Esophagus squamous epithelium (tissue), 5 donors: ENCODE measurements at regions not wholly inside any gene's neighbourhood (a gene's known extent, or its start where the extent isn't known, plus 50 kb on each side); places are given as distances from the start of the nearest gene placed in this dataset.

ENCODE experiments used
- DNase-seq: peaks from one replicate; lab custom pipeline; 2025; lab: John Stamatoyannopoulos, UW
- H3K27ac ChIP-seq, 4 donors: fragments of 200-600 bp; sonication (generic); one replicate each; pipeline ENCODE4 v1.5.1; 2016 to 2019; ENCODE audit warnings: mild to moderate bottlenecking in 1 of 4
- H3K27me3 ChIP-seq, 4 donors: fragments of 200-600 bp; sonication (generic); 1 replicate in 3 of 4; 2 replicates in 1 of 4; pipeline versions ENCODE4 v1.5.1 to v1.6.0; 2017 to 2021; ENCODE audit warnings: antibody characterized with exemption in 1 of 4
- H3K36me3 ChIP-seq, 3 donors: fragments of 200-600 bp; sonication (generic); one replicate each; pipeline ENCODE4 v1.5.1; 2016 to 2019
- H3K4me1 ChIP-seq, 3 donors: fragments of 200-600 bp; sonication (generic); one replicate each; pipeline ENCODE4 v1.5.1; 2017 to 2019
- H3K4me3 ChIP-seq, 4 donors: fragments of 200-600 bp; sonication (generic); 1 replicate in 3 of 4; 2 replicates in 1 of 4; pipeline ENCODE4 v1.5.1; 2016 to 2019; ENCODE audit warnings: mild to moderate bottlenecking in 2 of 4, moderate library complexity in 1 of 4
- H3K9me3 ChIP-seq, 3 donors: fragments of 200-600 bp; sonication (generic); one replicate each; pipeline ENCODE4 v1.5.1; 2016 to 2019
- CTCF ChIP-seq, 6 experiments: fragments of 450-650 bp in 4 of 6; fragments of 200-600 bp in 2 of 6; sonication (generic) in 2 of 6; IDR thresholded peaks; one replicate each; pipeline ENCODE4 v1.5.1; 2016 to 2019; ENCODE audit warnings: antibody characterized with exemption in 6 of 6, mild to moderate bottlenecking in 4 of 6, moderate library complexity in 4 of 6
- POLR2A ChIP-seq, 4 donors: fragments of 450-650 bp; IDR thresholded peaks; one replicate each; pipeline ENCODE4 v1.6.1; 2017; ENCODE audit warnings: antibody characterized with exemption in 4 of 4, mild to moderate bottlenecking in 4 of 4, moderate library complexity in 3 of 4
- WGBS, 2 donors: methylation state at CpG; one replicate each; pipeline ENCODE4 v1.1.5; 2018; 5-methylcytosine and 5-hydroxymethylcytosine counted together
- intact Hi-C: fragments of 100-400 bp; cut with DNase I; formaldehyde crosslinking; loops from one replicate; pipeline ENCODE4 v1.15.0; 2022
- donor health status: DM: yes; HTN: yes; CAD: no.

DNA sequence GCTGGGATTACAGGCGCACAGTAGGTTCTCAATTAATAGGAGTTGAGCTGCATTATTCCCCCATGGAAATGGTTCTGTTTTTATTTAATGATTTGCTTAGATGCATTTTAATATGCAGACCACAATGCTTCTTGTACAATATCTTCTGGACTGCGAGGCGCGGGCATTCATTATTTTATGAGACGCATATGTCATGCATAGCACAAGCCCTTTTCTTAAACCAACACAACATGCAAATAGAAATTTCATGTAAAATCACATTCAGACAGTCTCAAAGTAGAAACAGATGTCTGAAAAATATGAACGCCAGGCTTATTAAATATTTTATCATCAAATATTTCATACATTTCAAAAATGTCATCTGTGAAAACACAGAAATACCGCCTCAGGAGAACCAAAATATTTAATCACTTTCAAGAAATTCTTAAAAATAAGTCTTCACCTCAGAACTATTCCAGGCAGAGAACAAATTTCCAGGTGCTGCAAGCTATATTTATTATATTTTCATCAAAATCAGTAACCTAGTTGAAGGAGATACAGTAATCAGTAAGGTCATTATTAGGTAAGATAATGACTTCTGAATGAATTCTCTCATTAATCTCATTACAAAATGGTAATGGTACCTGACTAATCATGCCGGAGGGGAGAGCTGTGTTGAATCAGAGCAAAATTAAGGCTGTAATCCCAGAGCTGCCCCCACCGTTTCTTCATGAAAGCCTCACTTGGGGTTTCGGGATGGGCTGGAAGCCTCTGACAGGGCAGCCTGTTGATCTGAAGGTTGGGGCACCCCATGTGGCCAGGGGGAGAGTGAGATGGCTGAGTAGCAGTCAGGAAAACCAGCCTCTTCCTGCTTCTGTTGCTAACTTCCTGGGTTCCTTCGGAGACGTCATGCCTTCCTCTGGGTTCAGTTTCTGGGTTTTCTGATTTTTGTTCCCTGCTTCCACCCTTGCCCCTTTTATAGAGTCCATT lies 133.9 kb upstream of the ZNF618 start:
- no peak for TF ChIP-seq POLR2A (IDR thresholded peaks at IDR 0.05)
- no peak for TF ChIP-seq CTCF (IDR thresholded peaks at IDR 0.05)
- no peaks in the 10 kb centered on the region for H3K4me1 ChIP-seq
- intact Hi-C loops, result no loop called here
- no peak for DNase-seq
- 72 to 73% methylated on average over 12 of the region's 12 CpGs for WGBS, 2 donors
- no peak overlapping the region for H3K27ac ChIP-seq
- H3K9me3 ChIP-seq, result no peaks in the 10 kb centered on the region
- peaks cover 0 to 30% (median 2%) of the 10 kb centered on the region in 4 donors for H3K27me3 ChIP-seq
- H3K36me3 ChIP-seq, result no peaks in the 10 kb centered on the region
- no peak overlapping the region for H3K4me3 ChIP-seq

DNA sequence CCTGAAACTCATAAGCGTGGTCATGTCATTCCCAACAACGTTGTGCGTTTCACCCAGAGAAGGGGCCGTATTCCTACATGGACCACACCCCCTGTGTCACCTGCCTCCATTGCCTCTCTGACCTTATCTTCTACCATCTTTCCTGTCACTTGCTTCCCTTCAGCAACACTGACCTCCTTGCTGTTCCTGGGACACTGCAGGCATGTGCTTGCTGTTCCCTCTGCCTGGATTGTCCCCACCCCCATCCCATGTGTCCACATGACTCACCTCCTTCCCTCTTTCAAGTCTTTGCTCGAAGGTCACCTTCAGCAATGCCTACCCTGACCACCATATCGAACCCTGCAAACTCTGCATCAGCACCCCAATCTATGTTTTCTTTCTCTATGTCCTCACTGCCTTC lies 133.2 kb upstream of the ZNF618 start:
- WGBS, 2 donors, result 74 to 85% methylated on average over 6 of the region's 6 CpGs
- intact Hi-C loops, result no loop called here
- no peak for DNase-seq
- no peak overlapping the region for H3K27ac ChIP-seq
- no peaks in the 10 kb centered on the region for H3K4me1 ChIP-seq
- no peaks in the 10 kb centered on the region for H3K36me3 ChIP-seq
- TF ChIP-seq POLR2A (IDR thresholded peaks at IDR 0.05) (no peak), CTCF (IDR thresholded peaks at IDR 0.05) (no peak)
- H3K27me3 ChIP-seq, result peaks cover 0 to 30% (median 2%) of the 10 kb centered on the region in 4 donors
- no peaks in the 10 kb centered on the region for H3K9me3 ChIP-seq
- no peak overlapping the region for H3K4me3 ChIP-seq

- H3K27me3 ChIP-seq, result peaks cover 0 to 27% (median 2%) of the 10 kb centered on the region in 4 donors
- no peak overlapping the region for H3K4me3 ChIP-seq
- no peaks in the 10 kb centered on the region for H3K36me3 ChIP-seq
- H3K27ac ChIP-seq, result no peak overlapping the region
- no peak for DNase-seq
- peaks cover 0 to 5% (median 0%) of the 10 kb centered on the region in 3 donors for H3K9me3 ChIP-seq
- no peaks in the 10 kb centered on the region for H3K4me1 ChIP-seq
- intact Hi-C loops, result no loop called here
- WGBS, 2 donors, result 56 to 72% methylated on average over 4 of the region's 4 CpGs
- TF ChIP-seq CTCF (IDR thresholded peaks at IDR 0.05), result no peak
- no peak for TF ChIP-seq POLR2A (IDR thresholded peaks at IDR 0.05)
Observed at GRCh38 chr9:113746486-113746885, 129.6 kb upstream of the ZNF618 start.

GRCh38 chr9:113748135-113748534 lies 128.0 kb upstream of the ZNF618 start:
- no peak for TF ChIP-seq POLR2A (IDR thresholded peaks at IDR 0.05)
- no peak for TF ChIP-seq CTCF (IDR thresholded peaks at IDR 0.05)
- peaks cover 0 to 19% (median 2%) of the 10 kb centered on the region in 4 donors for H3K27me3 ChIP-seq
- H3K36me3 ChIP-seq, result no peaks in the 10 kb centered on the region
- DNase-seq, result no peak
- no peak overlapping the region for H3K4me3 ChIP-seq
- no peaks in the 10 kb centered on the region for H3K4me1 ChIP-seq
- intact Hi-C loops, result no loop called here
- no peak overlapping the region for H3K27ac ChIP-seq
- peaks cover 0 to 5% (median 0%) of the 10 kb centered on the region in 3 donors for H3K9me3 ChIP-seq

- DNase-seq, result no peak
- peaks cover 0 to 9% (median 0%) of the 10 kb centered on the region in 3 donors for H3K4me1 ChIP-seq
- intact Hi-C loops, result no loop called here
- H3K9me3 ChIP-seq, result no peaks in the 10 kb centered on the region
- H3K4me3 ChIP-seq, result no peak overlapping the region
- H3K27ac ChIP-seq, result no peak overlapping the region
- peaks cover 0 to 8% (median 0%) of the 10 kb centered on the region in 4 donors for H3K27me3 ChIP-seq
- TF ChIP-seq CTCF (IDR thresholded peaks at IDR 0.05), result no peak
- TF ChIP-seq POLR2A (IDR thresholded peaks at IDR 0.05), result no peak
- H3K36me3 ChIP-seq, result no peaks in the 10 kb centered on the region
- 79% methylated on average over 6 to 7 of the region's 7 CpGs for WGBS, 2 donors
Observed at GRCh38 chr9:113753398-113754119, 122.5 kb upstream of the ZNF618 start.
